Adrenal gland (tissue), 9 donors: ENCODE measurements at regions not wholly inside any gene's neighbourhood (a gene's known extent, or its start where the extent isn't known, plus 50 kb on each side); places are given as distances from the start of the nearest gene placed in this dataset.

Experiments
- DNase-seq, 7 donors: peaks; one replicate each; pipeline ENCODE4 v3.0.0-alpha.2; 2019 to 2020
- H3K27ac ChIP-seq, 5 donors: fragments of 200-600 bp; sonication (generic) in 4 of 5; 1 replicate in 3 of 5; 2 replicates in 2 of 5; pipeline versions ENCODE4 v1.5.1 to v1.8.0; 2016 to 2020; ENCODE audit warnings: mild to moderate bottlenecking in 1 of 5
- H3K27me3 ChIP-seq: fragments of 200-600 bp; 2 replicates; pipeline ENCODE4 v1.8.0; 2021
- H3K36me3 ChIP-seq, 2 donors: fragments of 200-600 bp; replicated peaks in 1 of 2; 1 replicate in 1 of 2; 2 replicates in 1 of 2; pipeline versions ENCODE4 v1.5.1 to v1.8.0; 2018 to 2022
- H3K4me1 ChIP-seq, 2 donors: fragments of 200-600 bp; replicated peaks in 1 of 2; 1 replicate in 1 of 2; 2 replicates in 1 of 2; pipeline versions ENCODE4 v1.5.1 to v1.8.0; 2018 to 2021
- H3K4me3 ChIP-seq, 4 donors: fragments of 200-600 bp; sonication (generic) in 3 of 4; one replicate each; pipeline ENCODE4 v1.5.1; 2016 to 2018
- H3K9me3 ChIP-seq, 3 donors: fragments of 200-600 bp; sonication (generic) in 1 of 3; replicated peaks in 1 of 3; 1 replicate in 2 of 3; 2 replicates in 1 of 3; pipeline versions ENCODE4 v1.5.1 to v1.8.0; 2016 to 2021
- POLR2A ChIP-seq, 2 donors: fragments of 450-650 bp; IDR thresholded peaks; one replicate each; pipeline ENCODE4 v1.6.1; 2017; ENCODE audit warnings: antibody characterized with exemption in 2 of 2, mild to moderate bottlenecking in 2 of 2, moderate library complexity in 1 of 2
- WGBS, 4 donors: extraction: QIAGEN DNeasy Blood & Tissue Kit in 2 of 4; methylation state at CpG; one replicate each; pipeline versions ENCODE4 v1.1.5 to v1.1.7; 2013 to 2017; 5-methylcytosine and 5-hydroxymethylcytosine counted together
- intact Hi-C, 2 donors: fragments of 100-400 bp; cut with DNase I; formaldehyde crosslinking; loops; one replicate each; pipeline versions ENCODE4 v1.14.1 to v1.15.0; 2022 to 2023
- TF ChIP-seq, protein P1 (sequence below), 6 experiments: fragments of 450-650 bp in 4 of 6; fragments of 200-600 bp in 2 of 6; sonication (generic) in 1 of 6; IDR thresholded peaks; 1 replicate in 5 of 6; 2 replicates in 1 of 6; pipeline versions ENCODE4 v1.5.1 to v1.8.0; 2016 to 2021; ENCODE audit warnings: antibody characterized with exemption in 6 of 6, mild to moderate bottlenecking in 2 of 6, moderate library complexity in 1 of 6
- donor health status: healthy with polysubstance abuse.
- donor health status: Bipolar disorder and iron deficiency.
- donor health status: DM: yes; HTN: yes; CAD: no.
- donor health status: DM: no; HTN: no; CAD: no.
- donor health status: DM: no; HTN: no; CAD: no.

- H3K27ac ChIP-seq, result no peak overlapping the region
- H3K9me3 ChIP-seq, result no peaks in the 10 kb centered on the region
- intact Hi-C loops, result no loop called here
- no peaks in the 10 kb centered on the region for H3K36me3 ChIP-seq
- no peak for TF ChIP-seq POLR2A (IDR thresholded peaks at IDR 0.05)
- TF ChIP-seq, protein P1, sequence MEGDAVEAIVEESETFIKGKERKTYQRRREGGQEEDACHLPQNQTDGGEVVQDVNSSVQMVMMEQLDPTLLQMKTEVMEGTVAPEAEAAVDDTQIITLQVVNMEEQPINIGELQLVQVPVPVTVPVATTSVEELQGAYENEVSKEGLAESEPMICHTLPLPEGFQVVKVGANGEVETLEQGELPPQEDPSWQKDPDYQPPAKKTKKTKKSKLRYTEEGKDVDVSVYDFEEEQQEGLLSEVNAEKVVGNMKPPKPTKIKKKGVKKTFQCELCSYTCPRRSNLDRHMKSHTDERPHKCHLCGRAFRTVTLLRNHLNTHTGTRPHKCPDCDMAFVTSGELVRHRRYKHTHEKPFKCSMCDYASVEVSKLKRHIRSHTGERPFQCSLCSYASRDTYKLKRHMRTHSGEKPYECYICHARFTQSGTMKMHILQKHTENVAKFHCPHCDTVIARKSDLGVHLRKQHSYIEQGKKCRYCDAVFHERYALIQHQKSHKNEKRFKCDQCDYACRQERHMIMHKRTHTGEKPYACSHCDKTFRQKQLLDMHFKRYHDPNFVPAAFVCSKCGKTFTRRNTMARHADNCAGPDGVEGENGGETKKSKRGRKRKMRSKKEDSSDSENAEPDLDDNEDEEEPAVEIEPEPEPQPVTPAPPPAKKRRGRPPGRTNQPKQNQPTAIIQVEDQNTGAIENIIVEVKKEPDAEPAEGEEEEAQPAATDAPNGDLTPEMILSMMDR (IDR thresholded peaks at IDR 0.05), result no peak
- DNase-seq, result no peak
- H3K27me3 ChIP-seq, result peaks cover 8% of the 10 kb centered on the region
- no peaks in the 10 kb centered on the region for H3K4me1 ChIP-seq
- H3K4me3 ChIP-seq, result no peak overlapping the region
Observed at GRCh38 chrX:134095366-134095765, 110.0 kb upstream of the GPC3 start.

DNA sequence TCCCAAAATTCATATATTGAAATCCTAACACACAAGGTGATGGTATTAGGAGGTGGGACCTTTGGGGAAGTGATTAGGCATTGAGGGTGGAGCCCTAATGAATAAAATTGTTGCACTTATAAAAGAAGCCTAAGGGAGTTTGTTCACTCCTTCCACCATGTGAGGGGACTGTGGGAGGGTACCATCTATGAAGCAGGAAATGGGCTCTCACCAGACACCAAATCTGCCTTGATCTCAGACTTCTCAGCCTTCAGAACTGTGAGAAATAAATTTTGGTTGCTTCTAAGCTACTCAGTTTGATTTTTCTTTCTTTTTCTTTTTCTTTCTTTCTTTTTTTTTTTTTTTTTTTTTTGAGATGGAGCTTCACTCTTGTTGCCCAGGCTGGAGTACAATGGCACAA, 116.2 kb upstream of the GPC3 start:
- TF ChIP-seq, protein P1 (IDR thresholded peaks at IDR 0.05), result no peak
- no peak for TF ChIP-seq POLR2A (IDR thresholded peaks at IDR 0.05)
- Histone ChIP-seq H3K9me3 (no peaks in the 10 kb centered on the region), H3K27me3 (no peaks in the 10 kb centered on the region), H3K36me3 (no peaks in the 10 kb centered on the region), H3K4me3 (no peak overlapping the region), H3K4me1 (no peaks in the 10 kb centered on the region), H3K27ac (no peak overlapping the region)
- intact Hi-C loops, result no loop called here
- DNase-seq, result no peak

DNA sequence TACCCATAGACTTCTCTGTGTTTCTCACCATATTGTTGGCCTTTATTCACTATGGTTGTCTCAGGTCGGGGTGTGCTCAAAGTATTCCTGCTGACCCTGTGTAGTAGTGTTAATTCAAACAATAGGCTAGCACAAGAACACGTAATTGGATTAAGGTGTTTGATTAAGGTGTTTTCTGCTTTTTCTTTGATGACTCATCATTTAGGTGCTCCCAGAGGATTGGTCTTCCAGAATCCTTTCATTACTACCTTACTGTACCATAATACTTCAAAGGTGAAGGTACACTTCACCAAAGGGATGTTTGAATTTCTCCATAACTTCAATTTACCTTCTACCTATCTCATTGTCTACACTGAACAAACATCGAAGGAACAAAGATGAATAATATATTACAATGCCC, 121.7 kb upstream of the CCDC160 start:
- no peaks in the 10 kb centered on the region for H3K4me1 ChIP-seq
- no peaks in the 10 kb centered on the region for H3K36me3 ChIP-seq
- intact Hi-C loops, result no loop called here
- no peak for DNase-seq
- H3K4me3 ChIP-seq, result no peak overlapping the region
- 72 to 80% (median 75%) methylated on average over 3 of the region's 3 CpGs for WGBS, 4 donors
- no peaks in the 10 kb centered on the region for H3K9me3 ChIP-seq
- no peak for TF ChIP-seq POLR2A (IDR thresholded peaks at IDR 0.05)
- TF ChIP-seq, protein P1 (IDR thresholded peaks at IDR 0.05), result no peak
- H3K27me3 ChIP-seq, result peaks cover 8% of the 10 kb centered on the region
- no peak overlapping the region for H3K27ac ChIP-seq

- Histone ChIP-seq H3K4me1 (no peaks in the 10 kb centered on the region), H3K36me3 (no peaks in the 10 kb centered on the region), H3K27ac (no peak overlapping the region), H3K4me3 (no peak overlapping the region), H3K27me3 (peaks cover 9% of the 10 kb centered on the region), H3K9me3 (no peaks in the 10 kb centered on the region)
- intact Hi-C loops, result no loop called here
- 36 to 67% (median 59%) methylated on average over 1 of the region's 1 CpG for WGBS, 4 donors
- no peak for DNase-seq
- TF ChIP-seq, protein P1 (IDR thresholded peaks at IDR 0.05), result no peak
- TF ChIP-seq POLR2A (IDR thresholded peaks at IDR 0.05), result no peak
Observed at GRCh38 chrX:134137341-134137740, 99.6 kb upstream of the CCDC160 start.
